Ovary (tissue), 7 donors: ENCODE measurements at regions not wholly inside any gene's neighbourhood (a gene's known extent, or its start where the extent isn't known, plus 50 kb on each side); places are given as distances from the start of the nearest gene placed in this dataset.

Experiments used
- DNase-seq, 5 donors: peaks; one replicate each; pipeline ENCODE4 v3.0.0-alpha.2; 2019 to 2020
- H3K27ac ChIP-seq, 2 donors: fragments of 200-600 bp; one replicate each; pipeline versions ENCODE4 v1.5.1 to v1.8.0; 2019 to 2022
- H3K27me3 ChIP-seq: fragments of 200-600 bp; one replicate; pipeline ENCODE4 v1.8.0; 2022
- H3K36me3 ChIP-seq: fragments of 200-600 bp; sonication (generic); one replicate; pipeline ENCODE4 v1.5.1; 2019
- H3K4me1 ChIP-seq: one replicate; pipeline ENCODE4 v1.8.1; 2013; ENCODE audit warnings: mild to moderate bottlenecking, moderate library complexity; ENCODE audit not compliant: insufficient read depth
- H3K4me3 ChIP-seq: fragments of 200-600 bp; sonication (generic); one replicate; pipeline ENCODE4 v1.5.1; 2017
- H3K9me3 ChIP-seq, 2 donors: fragments of 200-600 bp in 1 of 2; sonication (generic) in 1 of 2; one replicate each; pipeline versions ENCODE4 v1.5.1 to v1.8.1; 2013 to 2019; ENCODE audit warnings: mild to moderate bottlenecking in 1 of 2, moderate library complexity in 1 of 2
- CTCF ChIP-seq, 3 donors: fragments of 450-650 bp in 2 of 3; fragments of 200-600 bp in 1 of 3; IDR thresholded peaks; one replicate each; pipeline versions ENCODE4 v1.5.1 to v1.8.0; 2016 to 2022; ENCODE audit warnings: antibody characterized with exemption in 3 of 3, mild to moderate bottlenecking in 1 of 3
- EP300 ChIP-seq: sonication (generic); formaldehyde crosslinking; IDR thresholded peaks from one replicate; pipeline ENCODE4 v1.6.1; 2017; ENCODE audit warnings: antibody characterized with exemption
- POLR2A ChIP-seq: fragments of 450-650 bp; IDR thresholded peaks from one replicate; pipeline ENCODE4 v1.6.1; 2017; ENCODE audit warnings: antibody characterized with exemption, mild to moderate bottlenecking, moderate library complexity
- WGBS, 3 donors: extraction: QIAGEN DNeasy Blood & Tissue Kit in 1 of 3; methylation state at CpG; one replicate each; pipeline versions ENCODE4 v1.1.5 to v1.1.7; 2013 to 2017; 5-methylcytosine and 5-hydroxymethylcytosine counted together
- intact Hi-C, 4 donors: fragments of 100-400 bp; cut with DNase I; formaldehyde crosslinking; loops; one replicate each; pipeline versions ENCODE4 v1.11.0 to v1.15.1; 2022 to 2023
- donor health status: DM: no; HTN: no; CAD: no; lungs with moderate emphysema.
- donor health status: DM: no; HTN: no; CAD: no.
- donor health status: Bipolar disorder and iron deficiency.
- donor health status: DM: no; HTN: no; CAD: no.
- donor health status: DM: yes; HTN: yes; CAD: no.

- intact Hi-C loops: no loop called here
- Histone ChIP-seq H3K36me3 (no peaks in the 10 kb centered on the region), H3K4me1 (no peaks in the 10 kb centered on the region), H3K27me3 (no peaks in the 10 kb centered on the region), H3K9me3 (no peaks in the 10 kb centered on the region), H3K4me3 (no peak overlapping the region), H3K27ac (no peak overlapping the region)
- DNase-seq: no peak
- 32 to 43% (median 37%) methylated on average over 3 of the region's 3 CpGs for WGBS, 3 donors
- no peak for TF ChIP-seq POLR2A
- TF ChIP-seq EP300: no peak
- no peak for TF ChIP-seq CTCF (IDR thresholded peaks at IDR 0.05)
Measured at GRCh38 chr10:113278664-113279063, 274.2 kb upstream of the HABP2 start.

- H3K4me3 ChIP-seq: no peak overlapping the region
- DNase-seq: no peak
- no peaks in the 10 kb centered on the region for H3K36me3 ChIP-seq
- WGBS, 3 donors: 92 to 94% (median 94%) methylated on average over 4 of the region's 4 CpGs
- intact Hi-C loops: no loop called here
- H3K9me3 ChIP-seq: no peaks in the 10 kb centered on the region
- no peaks in the 10 kb centered on the region for H3K27me3 ChIP-seq
- no peaks in the 10 kb centered on the region for H3K4me1 ChIP-seq
- TF ChIP-seq POLR2A (no peak), CTCF (IDR thresholded peaks at IDR 0.05) (no peak), EP300 (no peak)
- H3K27ac ChIP-seq: no peak overlapping the region
Measured at GRCh38 chr10:113279262-113279661, 273.6 kb upstream of the HABP2 start.

- intact Hi-C loops: no loop called here
- Histone ChIP-seq H3K4me1 (no peaks in the 10 kb centered on the region), H3K4me3 (no peak overlapping the region), H3K27me3 (no peaks in the 10 kb centered on the region), H3K9me3 (no peaks in the 10 kb centered on the region), H3K27ac (no peak overlapping the region), H3K36me3 (no peaks in the 10 kb centered on the region)
- no peak for DNase-seq
- 93 to 94% (median 94%) methylated on average over 4 of the region's 4 CpGs for WGBS, 3 donors
- no peak for TF ChIP-seq EP300
Measured at GRCh38 chr10:113282564-113282963, 270.3 kb upstream of the HABP2 start.

GRCh38 chr10:113283189-113283588 lies 269.7 kb upstream of the HABP2 start:
- no peaks in the 10 kb centered on the region for H3K9me3 ChIP-seq
- H3K27me3 ChIP-seq: no peaks in the 10 kb centered on the region
- no peak for DNase-seq
- no peak for TF ChIP-seq POLR2A
- TF ChIP-seq EP300: no peak
- TF ChIP-seq CTCF (IDR thresholded peaks at IDR 0.05): no peak
- H3K27ac ChIP-seq: no peak overlapping the region
- 91 to 96% (median 92%) methylated on average over 5 of the region's 5 CpGs for WGBS, 3 donors
- H3K4me3 ChIP-seq: no peak overlapping the region
- no peaks in the 10 kb centered on the region for H3K36me3 ChIP-seq
- intact Hi-C loops: no loop called here
- no peaks in the 10 kb centered on the region for H3K4me1 ChIP-seq

- Histone ChIP-seq H3K27me3 (no peaks in the 10 kb centered on the region), H3K27ac (no peak overlapping the region), H3K4me1 (no peaks in the 10 kb centered on the region), H3K4me3 (no peak overlapping the region), H3K36me3 (no peaks in the 10 kb centered on the region), H3K9me3 (no peaks in the 10 kb centered on the region)
- DNase-seq: no peak
- 95 to 99% (median 96%) methylated on average over 4 of the region's 4 CpGs for WGBS, 3 donors
- TF ChIP-seq POLR2A: no peak
- intact Hi-C loops: no loop called here
Measured at GRCh38 chr10:113284635-113285034, 268.2 kb upstream of the HABP2 start.

GRCh38 chr10:113285305-113285704 lies 267.5 kb upstream of the HABP2 start:
- TF ChIP-seq EP300 (no peak), POLR2A (no peak), CTCF (IDR thresholded peaks at IDR 0.05) (no peak)
- Histone ChIP-seq H3K4me1 (no peaks in the 10 kb centered on the region), H3K27me3 (no peaks in the 10 kb centered on the region), H3K9me3 (no peaks in the 10 kb centered on the region), H3K36me3 (no peaks in the 10 kb centered on the region), H3K4me3 (no peak overlapping the region), H3K27ac (no peak overlapping the region)
- WGBS, 3 donors: 64 to 76% (median 66%) methylated on average over 9 of the region's 9 CpGs
- intact Hi-C loops: no loop called here
- no peak for DNase-seq
